Fibroblast of villous mesenchyme (primary cell): ENCODE measurements at regions not wholly inside any gene's neighbourhood (a gene's known extent, or its start where the extent isn't known, plus 50 kb on each side); places are given as distances from the start of the nearest gene placed in this dataset.
A peak's percentile ranks its signal among the peaks of the same experiment; 100 is the strongest.

ENCODE experiments used
- DNase-seq: peaks from one replicate; pipeline ENCODE4 v3.0.0-alpha.2; 2010; ENCODE audit warnings: low read depth
- H3K4me3 ChIP-seq: 2 replicates; pipeline ENCODE4 v1.5.1; 2011; ENCODE audit warnings: low read depth, mild to moderate bottlenecking, low read length
- TF ChIP-seq, protein P1 (sequence below): IDR thresholded peaks from 2 replicates; pipeline ENCODE4 v1.5.1; 2012; ENCODE audit warnings: low read depth, mild to moderate bottlenecking, low read length; ENCODE audit not compliant: insufficient read depth

DNA sequence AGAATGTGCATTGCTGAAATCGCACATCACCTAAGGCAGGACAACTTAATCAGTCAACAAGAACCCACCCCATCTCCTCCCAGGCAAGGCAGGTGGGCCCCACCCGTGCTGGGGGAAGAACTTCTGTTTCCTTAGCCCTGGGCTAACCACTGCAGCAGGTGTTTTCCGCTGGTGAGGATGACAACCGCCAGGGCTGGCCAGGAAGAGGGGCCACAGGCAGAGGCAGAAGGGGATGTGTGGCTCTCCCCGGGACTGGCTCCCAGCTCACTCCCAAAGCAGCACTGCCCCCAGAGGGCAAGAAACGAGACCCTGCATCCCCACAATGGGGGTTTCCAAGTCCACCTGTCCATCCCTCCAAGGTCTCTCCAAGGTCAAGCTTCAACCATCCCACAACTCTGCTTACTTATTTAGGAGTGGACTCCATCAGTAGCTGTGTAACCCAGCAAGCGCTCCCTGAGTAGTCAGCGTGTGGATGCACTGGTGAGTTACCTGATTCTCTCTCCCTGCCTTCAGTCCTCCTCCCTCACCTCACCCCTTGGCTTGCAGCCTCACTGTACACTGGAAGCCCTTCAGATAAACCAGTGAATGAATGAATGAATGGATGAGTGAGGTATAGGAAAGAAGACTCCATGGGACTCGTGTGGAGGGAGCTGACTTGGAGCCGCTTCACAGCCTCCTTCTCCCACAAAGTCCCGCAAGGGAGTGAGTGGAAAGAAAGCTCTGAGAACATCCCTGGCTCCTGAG lies 168.2 kb upstream of the CST7 start:
- no peak overlapping the region for H3K4me3 ChIP-seq
- TF ChIP-seq, protein P1, sequence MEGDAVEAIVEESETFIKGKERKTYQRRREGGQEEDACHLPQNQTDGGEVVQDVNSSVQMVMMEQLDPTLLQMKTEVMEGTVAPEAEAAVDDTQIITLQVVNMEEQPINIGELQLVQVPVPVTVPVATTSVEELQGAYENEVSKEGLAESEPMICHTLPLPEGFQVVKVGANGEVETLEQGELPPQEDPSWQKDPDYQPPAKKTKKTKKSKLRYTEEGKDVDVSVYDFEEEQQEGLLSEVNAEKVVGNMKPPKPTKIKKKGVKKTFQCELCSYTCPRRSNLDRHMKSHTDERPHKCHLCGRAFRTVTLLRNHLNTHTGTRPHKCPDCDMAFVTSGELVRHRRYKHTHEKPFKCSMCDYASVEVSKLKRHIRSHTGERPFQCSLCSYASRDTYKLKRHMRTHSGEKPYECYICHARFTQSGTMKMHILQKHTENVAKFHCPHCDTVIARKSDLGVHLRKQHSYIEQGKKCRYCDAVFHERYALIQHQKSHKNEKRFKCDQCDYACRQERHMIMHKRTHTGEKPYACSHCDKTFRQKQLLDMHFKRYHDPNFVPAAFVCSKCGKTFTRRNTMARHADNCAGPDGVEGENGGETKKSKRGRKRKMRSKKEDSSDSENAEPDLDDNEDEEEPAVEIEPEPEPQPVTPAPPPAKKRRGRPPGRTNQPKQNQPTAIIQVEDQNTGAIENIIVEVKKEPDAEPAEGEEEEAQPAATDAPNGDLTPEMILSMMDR: no peak
- no peak for DNase-seq

DNA sequence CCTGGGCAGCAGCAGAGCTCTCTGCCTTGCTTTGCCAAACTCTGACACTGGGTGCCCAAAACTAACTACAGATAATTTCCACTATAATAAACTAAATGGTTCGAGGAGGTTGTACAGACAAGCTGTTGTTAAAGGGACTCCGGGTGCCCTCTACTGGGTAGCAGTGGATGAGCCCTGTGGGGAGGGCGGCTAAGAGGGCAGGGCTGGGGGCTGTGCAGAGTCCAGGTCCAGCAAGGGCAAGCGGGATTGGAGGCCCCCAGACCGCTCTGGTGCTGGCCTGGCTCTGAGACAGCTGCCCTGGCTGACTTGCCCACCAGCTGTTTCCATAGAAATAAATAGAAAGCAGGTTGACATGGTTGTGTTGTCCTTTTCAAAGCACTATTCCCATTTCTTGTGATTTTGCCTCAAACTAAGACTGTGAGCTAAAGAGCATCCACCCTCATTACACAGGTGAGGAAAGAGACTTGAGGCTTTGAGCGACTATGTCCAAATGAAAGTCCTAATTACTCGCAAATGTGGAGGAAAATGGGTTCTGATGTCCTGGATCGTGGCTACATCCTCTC lies 167.6 kb upstream of the CST7 start:
- TF ChIP-seq, protein P1: peak; percentile 56
- no peak overlapping the region for H3K4me3 ChIP-seq
- DNase-seq: peak; percentile 12

DNA sequence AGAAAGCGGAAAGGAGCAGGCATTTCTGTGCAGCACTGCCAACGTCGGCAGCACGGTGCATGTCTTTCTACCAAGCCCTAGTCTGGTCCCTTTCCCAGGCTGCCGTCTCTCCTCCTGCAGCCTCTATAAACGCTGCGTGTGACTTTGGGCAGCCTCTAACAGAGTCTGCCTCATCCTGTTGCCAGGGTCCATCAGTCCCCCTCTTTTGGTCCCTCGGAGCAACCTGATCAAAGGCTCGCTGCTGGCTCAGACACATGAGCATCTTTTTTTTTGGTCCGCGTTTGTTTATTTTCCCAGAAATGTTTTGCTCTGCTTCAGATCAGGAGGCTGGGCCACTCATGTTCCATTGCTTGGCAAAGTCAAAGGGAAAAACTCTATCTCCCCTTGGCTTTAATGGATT lies 166.8 kb upstream of the CST7 start:
- no peak for DNase-seq
- TF ChIP-seq, protein P1: no peak
- no peak overlapping the region for H3K4me3 ChIP-seq

DNA sequence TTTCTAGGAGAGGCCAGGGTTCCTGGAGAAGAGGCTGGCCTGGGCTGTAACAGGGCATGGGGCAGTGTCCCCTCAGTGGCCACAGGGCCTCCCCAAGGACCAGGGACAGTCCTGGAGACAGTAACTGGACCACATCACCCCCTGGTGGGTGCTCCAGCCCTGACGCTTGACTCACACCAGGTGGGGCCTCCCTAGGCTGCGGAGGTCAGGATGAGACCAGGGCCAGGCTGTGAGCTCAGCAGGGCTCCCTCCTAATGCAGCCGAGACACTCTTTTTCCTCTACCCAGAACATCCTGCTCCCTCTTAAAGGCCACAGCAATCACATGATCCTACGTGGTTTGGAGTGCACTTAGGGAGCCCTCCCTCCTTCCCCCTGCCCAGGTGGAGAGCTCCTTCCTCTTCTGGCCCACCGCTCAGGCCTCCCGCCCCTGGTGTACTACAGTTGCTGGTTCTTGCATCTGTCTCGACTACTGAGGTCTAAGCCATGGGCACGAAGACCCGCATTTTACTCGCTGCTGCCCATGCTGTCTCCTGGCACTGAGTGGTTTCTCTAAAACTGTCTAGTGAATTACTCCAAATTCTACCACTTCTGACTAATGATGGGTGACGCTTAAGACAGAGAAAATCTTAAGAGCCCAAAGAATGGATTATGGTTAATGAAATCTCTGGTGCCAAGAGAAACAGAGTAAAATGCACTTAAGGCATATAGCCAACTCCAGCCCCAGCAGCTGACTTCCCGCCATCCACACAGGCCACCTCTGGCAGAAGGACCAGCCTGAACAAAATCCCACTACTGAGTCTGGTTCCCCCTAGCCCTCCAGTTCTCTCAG lies 166.1 kb upstream of the CST7 start:
- TF ChIP-seq, protein P1: no peak
- no peak for DNase-seq
- no peak overlapping the region for H3K4me3 ChIP-seq

DNA sequence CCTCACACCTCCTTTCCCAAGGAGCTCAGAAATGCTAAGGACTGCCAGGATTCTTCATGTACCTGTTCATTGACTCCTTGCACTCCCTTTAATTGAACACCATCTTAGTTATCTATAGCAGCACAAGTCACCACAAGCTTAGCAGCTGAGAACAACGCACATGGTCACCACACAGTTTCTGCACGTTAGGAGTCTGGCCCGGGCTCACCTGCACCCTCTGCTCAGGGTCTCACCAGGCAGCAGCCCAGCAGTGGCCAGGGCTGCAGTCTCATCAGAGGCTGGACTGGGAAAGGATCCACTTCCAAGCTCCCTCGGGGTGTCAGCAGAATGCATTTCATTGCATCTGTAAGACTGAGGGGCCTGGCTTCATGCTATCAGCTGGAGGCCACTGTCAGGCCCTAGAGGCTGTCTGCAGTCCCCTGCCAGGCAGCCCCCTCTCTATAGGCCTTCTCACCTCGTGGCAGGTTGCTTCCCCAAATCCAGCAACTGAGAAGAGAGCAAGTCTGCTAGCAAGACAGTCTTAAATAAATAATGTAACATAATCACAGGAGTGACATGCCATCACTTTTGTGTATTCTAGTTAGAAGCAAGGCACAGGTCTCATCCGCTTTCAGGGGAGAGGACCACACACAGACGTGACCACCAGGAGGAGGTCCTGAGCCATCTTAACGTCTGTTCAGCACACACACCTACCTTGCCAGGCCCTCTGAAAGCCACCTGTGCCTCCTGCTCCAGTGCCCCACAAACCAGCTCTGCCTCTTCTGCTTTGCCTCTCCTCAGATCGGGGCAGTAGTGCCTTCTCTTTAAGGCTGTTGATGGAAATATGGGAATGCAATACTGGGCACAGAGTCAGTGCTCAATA lies 165.2 kb upstream of the CST7 start:
- TF ChIP-seq, protein P1: no peak
- H3K4me3 ChIP-seq: no peak overlapping the region
- no peak for DNase-seq

DNA sequence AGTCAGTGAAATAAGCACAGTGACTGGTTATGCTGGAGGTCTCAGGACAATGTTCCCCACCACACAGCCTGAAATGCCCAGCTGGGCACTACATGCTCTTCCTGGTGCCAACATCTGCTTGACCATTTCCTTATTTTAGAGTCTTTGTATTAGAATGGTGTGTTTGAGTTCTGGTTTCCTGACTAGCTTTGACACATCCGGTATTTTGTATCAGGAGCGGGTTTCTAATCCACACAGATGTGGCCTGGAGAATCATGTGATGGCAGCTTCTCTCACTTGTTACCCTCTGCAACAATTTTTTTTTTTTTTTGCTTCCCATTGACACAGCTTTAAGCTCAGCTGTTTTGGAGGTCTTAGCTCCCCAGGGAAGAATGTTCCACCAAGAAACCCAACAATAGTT lies 164.5 kb upstream of the CST7 start:
- no peak overlapping the region for H3K4me3 ChIP-seq
- no peak for DNase-seq
- TF ChIP-seq, protein P1: no peak
